Urothelium cell line (cell line): ENCODE measurements at regions not wholly inside any gene's neighbourhood (a gene's known extent, or its start where the extent isn't known, plus 50 kb on each side); places are given as distances from the start of the nearest gene placed in this dataset.

Experiments
- DNase-seq: peaks from one replicate; pipeline ENCODE4 v3.0.0; 2011; ENCODE audit warnings: low spot score, mixed read lengths
- FAIRE-seq: peaks from 2 replicates; lab custom pipeline; 2011; peaks lifted over from hg19 to GRCh38; lab: Jason Lieb, UNC

DNA sequence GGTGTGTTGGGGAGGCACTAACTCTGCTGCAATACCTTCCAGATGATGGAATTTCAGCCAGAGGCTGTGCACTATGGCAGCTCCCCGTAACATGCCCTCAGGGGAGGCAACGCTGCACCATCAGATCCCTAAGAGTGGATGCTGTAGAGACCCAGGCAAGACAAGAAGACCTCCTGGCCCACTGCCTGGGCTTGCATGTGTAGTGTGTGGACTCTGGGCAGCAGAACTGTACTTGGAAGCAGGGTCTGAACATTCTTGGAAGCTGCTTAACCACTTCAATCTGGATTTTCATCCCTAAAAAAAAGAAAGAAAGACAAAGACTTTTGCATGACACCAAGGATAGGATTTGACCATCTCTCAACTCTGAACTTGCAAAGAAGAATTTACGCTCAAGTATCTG is 297.5 kb upstream of the NRP1 start:
- no peak for DNase-seq
- FAIRE-seq: no peak

DNA sequence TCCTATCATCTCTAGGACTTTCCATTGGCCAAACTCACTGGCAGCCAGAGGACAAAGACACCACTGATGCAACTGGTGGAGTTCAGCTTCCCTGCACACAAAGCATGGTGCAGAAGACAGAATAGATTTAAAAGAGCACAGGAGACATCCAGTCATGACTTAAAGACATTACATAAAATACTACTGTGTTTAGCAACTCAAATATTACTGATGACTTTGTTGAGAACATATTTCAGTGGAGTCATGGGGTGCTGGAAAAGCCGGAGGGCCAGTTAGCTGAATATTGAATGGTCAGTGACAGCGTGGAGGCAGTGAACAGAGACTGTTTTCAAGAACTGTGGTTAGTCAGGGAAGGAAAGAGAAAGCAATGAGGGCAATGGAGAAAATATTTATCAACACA is 296.3 kb upstream of the NRP1 start:
- FAIRE-seq: no peak
- DNase-seq: no peak

DNA sequence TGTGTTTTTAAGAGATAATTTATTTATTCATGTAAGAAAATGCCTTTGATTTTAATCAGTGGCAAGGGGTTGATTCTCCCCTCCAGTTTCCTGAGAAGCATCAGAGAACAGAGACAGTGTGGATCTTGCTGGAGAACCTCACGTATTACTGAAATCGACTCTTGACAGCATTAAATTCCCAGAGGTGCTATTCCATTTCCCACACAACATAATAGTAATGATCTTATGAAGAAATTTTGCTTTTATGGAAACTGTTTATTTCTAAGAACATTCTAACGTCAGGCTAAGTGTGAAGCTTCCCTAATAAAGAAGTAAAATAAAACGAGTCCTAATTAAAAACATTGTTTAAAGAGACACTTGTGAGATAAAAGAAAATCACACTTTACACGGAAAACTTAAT is 293.1 kb upstream of the NRP1 start:
- FAIRE-seq (no peak), DNase-seq (no peak)

DNA sequence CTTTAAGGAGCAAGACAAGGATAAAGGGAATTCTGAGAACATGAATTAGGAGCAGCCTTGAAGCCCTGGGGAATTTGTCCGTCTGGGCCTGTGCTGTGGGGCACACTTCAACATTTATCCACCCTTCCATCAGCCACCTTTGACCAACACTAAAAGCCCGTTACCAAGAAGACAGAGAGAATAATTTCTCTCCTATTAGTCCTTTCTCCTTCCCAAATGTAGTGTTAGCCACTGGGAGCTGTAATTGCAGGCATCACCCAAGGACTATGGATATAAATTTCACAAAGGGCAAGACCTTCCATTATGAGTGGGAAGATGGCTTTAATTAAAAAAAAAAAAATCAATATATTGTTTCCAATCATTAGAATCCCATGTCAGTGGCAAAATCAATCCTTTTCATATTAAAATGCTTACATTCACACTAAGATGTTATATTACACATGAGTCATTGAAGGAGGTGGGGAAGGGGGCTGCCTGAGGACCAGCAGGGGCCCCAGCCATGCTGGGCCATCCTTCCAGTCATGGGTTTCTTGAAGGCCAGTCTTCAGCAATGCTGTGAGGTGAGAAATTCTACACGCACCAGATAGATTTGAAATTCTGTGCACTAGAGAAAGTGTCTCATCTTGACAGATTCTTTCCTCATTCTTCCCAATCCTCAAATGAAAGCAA is 292.5 kb upstream of the NRP1 start:
- DNase-seq: no peak
- no peak for FAIRE-seq

DNA sequence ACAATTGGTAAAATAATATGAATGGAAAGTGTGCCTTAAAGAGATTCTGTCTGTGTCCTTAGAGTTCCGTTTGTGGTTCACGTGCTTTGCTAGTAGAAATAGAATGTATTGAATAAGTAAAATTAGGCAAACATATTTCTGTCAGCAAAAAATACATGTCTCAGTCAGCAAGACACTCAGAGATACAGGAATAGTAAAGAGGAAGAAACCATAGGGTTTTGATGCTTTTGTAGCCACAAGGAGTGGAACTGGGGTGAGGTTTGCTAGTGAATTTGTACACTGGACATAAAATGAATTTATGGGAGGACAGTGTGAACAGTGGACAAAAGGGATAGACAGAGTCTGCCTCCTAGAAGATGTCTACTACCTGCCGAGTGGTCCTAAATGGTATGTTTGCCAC is 289.2 kb upstream of the NRP1 start:
- DNase-seq (no peak), FAIRE-seq (no peak)

DNA sequence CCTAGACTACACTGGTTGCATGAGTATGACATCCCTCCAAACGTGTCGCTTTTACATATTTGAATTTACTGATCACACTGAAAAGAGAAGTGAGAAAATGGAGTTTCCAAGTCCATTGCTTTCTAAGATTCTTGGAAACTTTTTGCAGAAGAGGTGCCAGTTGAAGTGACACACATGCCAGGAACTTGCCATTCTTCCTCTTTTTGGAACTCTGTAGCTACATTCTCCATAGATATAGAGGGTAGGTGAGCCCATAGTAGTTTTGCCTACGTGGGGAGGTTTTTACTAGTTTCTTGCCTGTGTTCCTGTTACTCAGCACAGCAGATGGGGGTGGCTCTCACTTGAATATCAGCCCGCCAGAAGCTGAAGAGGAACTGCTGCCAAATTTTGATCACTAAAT is 286.6 kb upstream of the NRP1 start:
- FAIRE-seq (no peak), DNase-seq (no peak)

GRCh38 chr10:33618196-33618595 is 283.7 kb upstream of the NRP1 start:
- FAIRE-seq: no peak
- no peak for DNase-seq

DNA sequence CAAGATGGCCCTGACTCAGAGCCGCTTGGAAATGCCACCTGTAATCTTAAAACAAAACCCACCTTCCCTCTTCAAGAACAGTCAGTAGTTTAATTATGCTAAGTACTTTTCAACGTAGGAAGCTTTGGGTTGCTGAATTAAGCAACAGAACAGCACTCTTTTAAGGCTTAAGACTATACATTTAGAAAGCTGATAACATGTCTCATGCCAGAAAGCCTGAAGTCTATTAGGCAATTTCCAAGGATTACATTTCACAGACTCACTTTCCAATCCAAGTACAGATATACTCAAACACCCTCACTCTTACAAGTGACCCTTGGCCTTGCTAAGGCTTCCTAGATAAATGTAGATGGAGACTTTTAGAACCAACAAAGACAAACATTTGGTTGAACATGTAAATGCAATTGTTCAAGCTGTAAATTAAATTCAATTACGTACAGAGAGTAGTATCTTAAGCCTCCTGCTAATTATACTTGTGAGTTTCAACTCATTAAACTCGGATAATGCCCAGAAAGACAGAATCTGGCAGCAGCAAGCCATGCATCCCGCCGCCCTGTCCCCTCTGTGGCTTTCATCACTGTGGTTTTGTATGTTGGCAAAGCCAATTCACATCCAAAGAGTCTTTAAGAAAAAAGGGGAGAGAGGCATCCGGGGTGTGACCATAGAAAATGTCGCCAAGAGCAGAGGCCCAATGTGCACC is 283.1 kb upstream of the NRP1 start:
- FAIRE-seq (no peak), DNase-seq (no peak)

GRCh38 chr10:33616956-33617355 is 282.5 kb upstream of the NRP1 start:
- DNase-seq (no peak), FAIRE-seq (no peak)

GRCh38 chr10:33612551-33612950 is 278.1 kb upstream of the NRP1 start:
- no peak for DNase-seq
- no peak for FAIRE-seq

DNA sequence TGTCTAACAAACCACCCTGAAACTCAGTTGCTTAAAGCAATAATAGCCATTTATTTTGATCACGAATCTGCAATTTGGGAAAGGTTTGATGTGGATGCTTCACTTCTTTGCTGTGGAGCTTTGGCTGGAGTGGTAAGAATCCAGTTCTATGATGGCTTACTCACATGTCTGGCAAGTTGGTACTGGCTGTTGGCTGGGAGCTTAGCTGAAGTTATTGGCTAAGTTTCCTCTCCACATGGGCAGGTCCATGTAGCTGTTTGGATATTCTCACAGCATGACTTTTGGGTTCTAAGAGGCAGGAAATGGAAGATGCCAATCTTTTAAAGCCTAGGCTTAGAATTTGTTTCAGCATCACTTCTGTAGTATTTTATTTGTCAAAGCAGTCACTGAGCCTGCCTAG is 277.6 kb upstream of the NRP1 start:
- DNase-seq (no peak), FAIRE-seq (no peak)

DNA sequence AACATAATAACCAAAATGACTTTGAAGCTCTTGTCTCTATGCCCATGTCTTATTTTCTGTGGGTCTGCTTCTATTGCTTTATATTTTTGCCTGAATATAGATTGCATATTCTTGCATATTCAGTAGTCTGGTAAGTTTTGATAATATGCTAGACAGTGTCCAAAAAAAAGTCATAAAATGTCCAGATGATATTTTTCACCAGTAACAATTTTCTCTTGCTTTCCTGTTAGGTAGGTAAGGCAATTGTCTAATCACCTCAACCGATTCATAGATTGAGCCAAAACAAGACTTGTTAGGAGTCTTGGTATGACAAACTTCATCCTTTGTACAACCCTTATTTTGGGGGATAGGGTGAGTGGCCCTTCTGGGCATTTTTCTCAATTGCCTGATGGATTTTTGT is 277.0 kb upstream of the NRP1 start:
- FAIRE-seq: no peak

DNA sequence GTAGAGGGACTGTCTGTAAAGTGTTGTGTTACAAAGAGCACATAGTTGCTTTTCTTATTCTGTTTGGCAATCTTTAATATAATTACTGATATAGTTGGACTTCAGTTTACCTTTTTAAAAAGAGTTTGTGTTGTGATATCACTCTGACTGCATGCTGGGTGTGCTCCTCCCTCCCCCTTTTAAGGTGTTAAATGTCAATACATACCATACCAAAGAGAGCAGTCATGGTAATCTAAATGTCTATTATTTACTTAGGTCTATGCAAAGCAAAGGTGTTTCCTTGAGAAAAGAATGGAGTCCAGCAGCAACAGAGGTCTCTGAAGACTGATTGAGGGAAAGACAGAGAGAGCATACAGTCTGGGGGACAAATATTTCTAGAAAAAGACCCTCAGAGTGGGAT is 275.1 kb upstream of the NRP1 start:
- no peak for FAIRE-seq

More for the DNA sequence above, 277.0 kb upstream of the NRP1 start:
- DNase-seq: no peak

GRCh38 chr10:33602278-33602677 is 267.8 kb upstream of the NRP1 start:
- no peak for DNase-seq
- no peak for FAIRE-seq

More for the DNA sequence above, 275.1 kb upstream of the NRP1 start:
- no peak for DNase-seq

GRCh38 chr10:33600381-33600780 is 265.9 kb upstream of the NRP1 start:
- DNase-seq (no peak), FAIRE-seq (no peak)

- FAIRE-seq (no peak), DNase-seq (no peak)
Observed at GRCh38 chr10:33596422-33596821, 262.0 kb upstream of the NRP1 start.

- FAIRE-seq (no peak), DNase-seq (no peak)
Observed at GRCh38 chr10:33594475-33594874, 260.0 kb upstream of the NRP1 start.

DNA sequence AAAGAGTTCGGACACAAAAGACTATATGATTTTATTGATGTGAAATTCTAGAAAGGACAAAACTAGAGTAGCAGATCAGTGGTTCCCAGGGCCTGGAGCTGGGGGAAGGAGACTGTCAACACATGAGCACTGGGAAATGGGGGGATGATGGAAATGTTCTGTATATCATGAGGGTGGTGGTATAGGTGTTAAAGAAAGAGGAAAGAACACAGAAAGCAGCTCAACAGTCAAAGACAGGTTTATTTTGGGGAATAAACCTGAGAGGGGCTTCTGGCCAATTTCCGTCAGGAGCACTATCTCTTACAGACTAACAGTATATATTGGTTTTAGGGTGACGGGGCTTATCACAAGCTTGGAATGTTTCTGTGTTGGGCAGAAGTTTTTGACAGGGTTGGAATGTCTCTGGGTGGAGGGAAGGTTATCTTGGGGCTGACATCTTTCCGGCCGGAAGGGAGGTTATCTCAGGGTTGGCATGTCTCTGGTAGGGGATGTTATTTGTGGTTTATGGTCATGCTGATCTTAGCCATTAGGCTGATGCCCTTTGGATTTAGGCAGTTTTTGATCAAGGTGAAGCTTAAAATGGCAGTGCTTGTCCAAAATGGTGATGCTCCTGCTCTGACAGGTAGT is 254.6 kb upstream of the NRP1 start:
- DNase-seq: no peak
- no peak for FAIRE-seq

GRCh38 chr10:33584596-33584995 is 250.1 kb upstream of the NRP1 start:
- DNase-seq (peak; percentile 36), FAIRE-seq (peak; percentile 48)

DNA sequence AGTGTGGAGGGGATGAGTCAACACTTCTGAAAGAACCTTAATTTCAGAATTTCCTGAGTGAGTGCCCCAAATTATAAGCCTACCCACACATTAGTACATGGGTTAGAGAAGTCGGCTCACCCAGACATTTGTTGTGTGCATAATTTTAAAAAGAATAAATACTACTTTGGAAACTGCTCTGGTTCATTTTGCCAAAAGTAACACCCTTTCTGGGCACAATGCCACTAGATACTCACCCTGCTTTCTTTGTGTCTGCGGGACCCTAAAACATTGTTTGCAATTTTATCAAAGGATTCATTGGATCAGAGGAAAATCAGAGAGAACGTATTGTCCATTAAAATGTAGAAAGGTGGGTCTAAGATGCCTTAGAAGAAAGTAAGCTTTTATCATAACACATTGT is 245.5 kb upstream of the NRP1 start:
- FAIRE-seq: no peak
- DNase-seq: no peak

DNA sequence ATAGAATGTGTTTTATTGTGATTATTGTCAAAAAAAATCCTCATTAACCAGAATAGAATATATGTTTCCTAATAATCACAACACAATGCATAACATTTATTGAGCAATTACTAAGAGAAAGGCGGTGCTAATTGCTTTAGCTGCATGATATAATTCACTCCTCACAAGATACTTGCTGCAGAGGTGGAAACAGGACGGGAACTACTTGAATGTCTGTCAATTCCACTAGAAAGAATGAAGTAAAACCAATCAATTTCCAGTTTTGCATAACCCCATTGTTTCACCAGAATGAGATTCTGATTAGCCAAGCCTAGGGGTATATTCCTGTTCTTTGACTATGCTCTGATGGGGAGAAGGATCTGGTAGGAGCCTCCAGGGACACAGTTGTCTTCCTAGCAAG is 239.1 kb upstream of the NRP1 start:
- FAIRE-seq (no peak), DNase-seq (no peak)

GRCh38 chr10:33571616-33572015 is 237.1 kb upstream of the NRP1 start:
- FAIRE-seq (no peak), DNase-seq (peak; percentile 10)
